ENCODE measurements at regions not wholly inside any gene's neighbourhood (a gene's known extent, or its start where the extent isn't known, plus 50 kb on each side); places are given as distances from the start of the nearest gene placed in this dataset.

- Histone ChIP-seq H3K79me1 (ENCODE audit: low read depth, low read length) (no peaks in the 10 kb centered on the region), H3K23ac (ENCODE audit: insufficient read length) (no peak overlapping the region), H2BK20ac (ENCODE audit: low read length) (no peak overlapping the region), H3K14ac (ENCODE audit: insufficient read length) (no peak overlapping the region), H2BK12ac (ENCODE audit: low read depth, low read length) (no peak overlapping the region), H3K79me2 (ENCODE audit: control insufficient read depth in 1 of 2, insufficient read depth in 2 of 2, low read length in 2 of 2) (no peaks in the 10 kb centered on the region), H3K18ac (ENCODE audit: extremely low read depth, low read length) (no peak overlapping the region), H4K5ac (ENCODE audit: insufficient read length, low read depth, low read length) (no peak overlapping the region), H3K4me1 (replicated peaks in 1 of 4; ENCODE audit: control insufficient read depth in 3 of 4, insufficient read depth in 4 of 4, low read length in 3 of 4) (no peaks in the 10 kb centered on the region), H3K36me3 (ENCODE audit: control insufficient read depth in 2 of 4, insufficient read depth in 4 of 4, low read length in 3 of 4) (no peaks in the 10 kb centered on the region), H4K20me1 (replicated peaks in 1 of 2; ENCODE audit: control insufficient read depth in 1 of 2, insufficient read depth in 2 of 2, low read length in 2 of 2) (no peaks in the 10 kb centered on the region), H3K4me3 (ENCODE audit: extremely low read depth in 1 of 4, insufficient read depth in 2 of 4, low read depth in 3 of 4, low read length in 4 of 4) (no peak overlapping the region), H2BK5ac (ENCODE audit: low read depth, low read length) (no peak overlapping the region), H3K23me2 (ENCODE audit: low read depth, low read length) (no peaks in the 10 kb centered on the region), H2AK5ac (ENCODE audit: low read depth, low read length) (no peak overlapping the region), H3K27ac (ENCODE audit: low read depth, low read length) (no peak overlapping the region), H3K27me3 (replicated peaks in 1 of 4; ENCODE audit: control insufficient read depth in 3 of 4, extremely low read depth in 1 of 4, insufficient read depth in 3 of 4, low read length in 3 of 4) (no peaks in the 10 kb centered on the region), H3K4ac (replicated peaks; ENCODE audit: insufficient read length, low read depth, low read length) (no peak overlapping the region), H3K56ac (replicated peaks; ENCODE audit: insufficient read length, low read depth, low read length) (no peak overlapping the region), H2BK15ac (ENCODE audit: low read length) (no peak overlapping the region), H3K9ac (replicated peaks in 1 of 4; ENCODE audit: extremely low read depth in 1 of 4, low read depth in 3 of 4, low read length in 3 of 4) (no peak overlapping the region), H3K9me3 (ENCODE audit: insufficient read depth in 2 of 2, low read depth in 1 of 2, low read length in 1 of 2) (no peaks in the 10 kb centered on the region), H3K4me2 (ENCODE audit: insufficient read depth in 1 of 2, low read depth in 2 of 2, low read length in 2 of 2) (no peak overlapping the region), H2BK120ac (replicated peaks; ENCODE audit: low read depth, low read length) (no peak overlapping the region), H4K91ac (replicated peaks; ENCODE audit: insufficient read length, low read length) (no peak overlapping the region), H4K8ac (ENCODE audit: extremely low read depth, insufficient read depth, low read length) (no peak overlapping the region), H2AFZ (ENCODE audit: low read length) (no peak overlapping the region)
- no peak for TF ChIP-seq TCF12 (IDR thresholded peaks at IDR 0.05; ENCODE audit: low read depth, low read length)
- TF ChIP-seq HDAC2 (IDR thresholded peaks at IDR 0.05; ENCODE audit: borderline replicate concordance in 1 of 2, low read depth in 2 of 2, low read length in 2 of 2): no peak
- peak; percentile 64; the same call in 1 of the 2 replicates for TF ChIP-seq MAFK (IDR thresholded peaks at IDR 0.05; ENCODE audit: low read depth, low read length)
- TF ChIP-seq BACH1 (IDR thresholded peaks at IDR 0.05; ENCODE audit: low read length): peak; percentile 95
- TF ChIP-seq MAX (IDR thresholded peaks at IDR 0.05): no peak
- POLR2A ChIA-PET (ENCODE audit: partially characterized antibody): no interaction called here
- no peak for FAIRE-seq
- no peak for DNase-seq (ENCODE audit: low read depth in 1 of 2, low spot score in 2 of 2)
- CTCF ChIA-PET (ENCODE audit: partially characterized antibody): interaction anchor here (0.7 to 1.0 kb wide), 2 partner anchors 14 to 100 kb away, joined by 3 read pairs; no protein-coding TSS in a partner anchor
These were observed 587.7 kb downstream of the CPS1 start for GRCh38 chr2:211144078-211144477.
